Gastroesophageal sphincter (tissue), 4 donors: ENCODE measurements at regions not wholly inside any gene's neighbourhood (a gene's known extent, or its start where the extent isn't known, plus 50 kb on each side); places are given as distances from the start of the nearest gene placed in this dataset.

Experiments
- ATAC-seq: fragments of 150-250 bp; one replicate; pipeline ENCODE4 v1.9.1; 2016; ENCODE audit warnings: mild to moderate bottlenecking, moderate library complexity
- H3K27ac ChIP-seq, 4 donors: fragments of 200-600 bp; sonication (generic) in 3 of 4; 1 replicate in 3 of 4; 2 replicates in 1 of 4; pipeline ENCODE4 v1.5.1; 2016 to 2019
- H3K27me3 ChIP-seq: fragments of 200-600 bp; sonication (generic); one replicate; pipeline ENCODE4 v1.5.1; 2019
- H3K36me3 ChIP-seq, 2 donors: fragments of 200-600 bp; sonication (generic); one replicate each; pipeline ENCODE4 v1.5.1; 2019; ENCODE audit warnings: control low read depth in 1 of 2
- H3K4me1 ChIP-seq, 3 donors: fragments of 200-600 bp; sonication (generic); 1 replicate in 2 of 3; 2 replicates in 1 of 3; pipeline ENCODE4 v1.5.1; 2016 to 2019; ENCODE audit warnings: control low read depth in 2 of 3
- H3K4me3 ChIP-seq, 2 donors: fragments of 200-600 bp; sonication (generic); one replicate each; pipeline ENCODE4 v1.5.1; 2019; ENCODE audit warnings: mild to moderate bottlenecking in 1 of 2, moderate library complexity in 1 of 2
- H3K9me3 ChIP-seq, 3 donors: fragments of 200-600 bp; sonication (generic); one replicate each; pipeline ENCODE4 v1.5.1; 2017 to 2019; ENCODE audit warnings: control low read depth in 2 of 3
- EP300 ChIP-seq: sonication (generic); formaldehyde crosslinking; IDR thresholded peaks from one replicate; pipeline ENCODE4 v1.6.1; 2017; ENCODE audit warnings: antibody characterized with exemption, mild to moderate bottlenecking
- POLR2A ChIP-seq, 2 donors: fragments of 450-650 bp; IDR thresholded peaks; one replicate each; pipeline ENCODE4 v1.6.1; 2017; ENCODE audit warnings: antibody characterized with exemption in 2 of 2, mild to moderate bottlenecking in 2 of 2, moderate library complexity in 1 of 2
- POLR2AphosphoS5 ChIP-seq: sonication (generic); formaldehyde crosslinking; IDR thresholded peaks from one replicate; pipeline ENCODE4 v1.6.1; 2017; ENCODE audit warnings: antibody characterized with exemption
- WGBS, 2 donors: methylation state at CpG; one replicate each; pipeline ENCODE4 v1.1.5; 2018; ENCODE audit warnings: low coverage in 1 of 2; 5-methylcytosine and 5-hydroxymethylcytosine counted together
- TF ChIP-seq, protein P1 (sequence below), 4 experiments: fragments of 200-600 bp in 2 of 4; fragments of 450-650 bp in 2 of 4; sonication (generic) in 1 of 4; IDR thresholded peaks; one replicate each; pipeline ENCODE4 v1.5.1; 2017 to 2019; ENCODE audit warnings: antibody characterized with exemption in 4 of 4, mild to moderate bottlenecking in 2 of 4, moderate library complexity in 2 of 4

DNA sequence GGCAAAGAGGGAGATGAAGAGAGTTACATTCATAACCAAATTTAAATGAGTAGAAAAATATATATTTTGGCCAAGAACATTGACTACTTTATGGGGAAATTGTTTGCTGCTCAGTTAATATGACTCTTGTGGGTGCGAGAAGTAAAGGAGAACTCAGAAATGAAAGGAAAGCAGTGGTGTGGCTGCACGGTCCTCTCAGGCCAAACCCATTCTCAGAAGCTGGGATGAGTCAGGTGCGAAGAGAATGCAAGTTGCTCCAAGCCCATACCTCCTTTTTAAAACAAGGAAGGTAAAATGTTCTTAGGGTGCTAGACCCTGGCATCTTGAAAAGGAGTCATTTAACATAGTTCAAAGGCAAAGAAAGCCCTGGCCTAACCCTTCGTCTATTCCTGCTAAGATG lies 258.6 kb downstream of the RAD51AP2 start:
- no peak overlapping the region for H3K27ac ChIP-seq
- no peaks in the 10 kb centered on the region for H3K9me3 ChIP-seq
- TF ChIP-seq POLR2A (IDR thresholded peaks at IDR 0.05) (no peak), POLR2AphosphoS5 (no peak), EP300 (no peak)
- TF ChIP-seq, protein P1, sequence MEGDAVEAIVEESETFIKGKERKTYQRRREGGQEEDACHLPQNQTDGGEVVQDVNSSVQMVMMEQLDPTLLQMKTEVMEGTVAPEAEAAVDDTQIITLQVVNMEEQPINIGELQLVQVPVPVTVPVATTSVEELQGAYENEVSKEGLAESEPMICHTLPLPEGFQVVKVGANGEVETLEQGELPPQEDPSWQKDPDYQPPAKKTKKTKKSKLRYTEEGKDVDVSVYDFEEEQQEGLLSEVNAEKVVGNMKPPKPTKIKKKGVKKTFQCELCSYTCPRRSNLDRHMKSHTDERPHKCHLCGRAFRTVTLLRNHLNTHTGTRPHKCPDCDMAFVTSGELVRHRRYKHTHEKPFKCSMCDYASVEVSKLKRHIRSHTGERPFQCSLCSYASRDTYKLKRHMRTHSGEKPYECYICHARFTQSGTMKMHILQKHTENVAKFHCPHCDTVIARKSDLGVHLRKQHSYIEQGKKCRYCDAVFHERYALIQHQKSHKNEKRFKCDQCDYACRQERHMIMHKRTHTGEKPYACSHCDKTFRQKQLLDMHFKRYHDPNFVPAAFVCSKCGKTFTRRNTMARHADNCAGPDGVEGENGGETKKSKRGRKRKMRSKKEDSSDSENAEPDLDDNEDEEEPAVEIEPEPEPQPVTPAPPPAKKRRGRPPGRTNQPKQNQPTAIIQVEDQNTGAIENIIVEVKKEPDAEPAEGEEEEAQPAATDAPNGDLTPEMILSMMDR (IDR thresholded peaks at IDR 0.05), result no peak
- WGBS, 2 donors, result 86 to 94% methylated on average over 4 of the region's 4 CpGs
- H3K36me3 ChIP-seq, result no peaks in the 10 kb centered on the region
- no peak overlapping the region for H3K4me3 ChIP-seq
- ATAC-seq, result no peak
- H3K27me3 ChIP-seq, result no peaks in the 10 kb centered on the region
- H3K4me1 ChIP-seq, result no peaks in the 10 kb centered on the region

DNA sequence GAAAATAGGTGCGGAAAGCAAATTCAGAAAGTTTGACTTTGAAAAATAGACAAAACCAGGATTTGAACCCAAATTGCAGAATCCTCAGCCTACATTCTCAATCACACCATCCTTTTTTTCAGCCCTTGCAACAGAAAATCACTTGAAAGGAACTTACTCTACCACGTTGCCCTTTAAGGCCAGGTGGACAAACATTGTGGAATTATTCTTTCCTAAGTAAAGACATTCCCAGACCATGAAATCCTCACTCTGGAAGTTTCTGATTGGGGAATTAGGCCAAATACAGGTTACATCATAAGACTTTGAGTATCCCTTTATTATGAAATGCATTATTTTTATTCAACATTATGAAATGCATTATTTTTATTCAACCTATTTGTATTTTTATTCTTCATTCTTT lies 259.4 kb downstream of the RAD51AP2 start:
- H3K9me3 ChIP-seq, result no peaks in the 10 kb centered on the region
- WGBS, 2 donors, result 17 to 59% methylated on average over 1 to 2 of the region's 2 CpGs
- no peaks in the 10 kb centered on the region for H3K4me1 ChIP-seq
- TF ChIP-seq EP300 (no peak), POLR2A (IDR thresholded peaks at IDR 0.05) (no peak), POLR2AphosphoS5 (no peak)
- TF ChIP-seq, protein P1 (IDR thresholded peaks at IDR 0.05), result no peak
- ATAC-seq, result no peak
- H3K27me3 ChIP-seq, result no peaks in the 10 kb centered on the region
- no peak overlapping the region for H3K4me3 ChIP-seq
- no peak overlapping the region for H3K27ac ChIP-seq
- H3K36me3 ChIP-seq, result no peaks in the 10 kb centered on the region

DNA sequence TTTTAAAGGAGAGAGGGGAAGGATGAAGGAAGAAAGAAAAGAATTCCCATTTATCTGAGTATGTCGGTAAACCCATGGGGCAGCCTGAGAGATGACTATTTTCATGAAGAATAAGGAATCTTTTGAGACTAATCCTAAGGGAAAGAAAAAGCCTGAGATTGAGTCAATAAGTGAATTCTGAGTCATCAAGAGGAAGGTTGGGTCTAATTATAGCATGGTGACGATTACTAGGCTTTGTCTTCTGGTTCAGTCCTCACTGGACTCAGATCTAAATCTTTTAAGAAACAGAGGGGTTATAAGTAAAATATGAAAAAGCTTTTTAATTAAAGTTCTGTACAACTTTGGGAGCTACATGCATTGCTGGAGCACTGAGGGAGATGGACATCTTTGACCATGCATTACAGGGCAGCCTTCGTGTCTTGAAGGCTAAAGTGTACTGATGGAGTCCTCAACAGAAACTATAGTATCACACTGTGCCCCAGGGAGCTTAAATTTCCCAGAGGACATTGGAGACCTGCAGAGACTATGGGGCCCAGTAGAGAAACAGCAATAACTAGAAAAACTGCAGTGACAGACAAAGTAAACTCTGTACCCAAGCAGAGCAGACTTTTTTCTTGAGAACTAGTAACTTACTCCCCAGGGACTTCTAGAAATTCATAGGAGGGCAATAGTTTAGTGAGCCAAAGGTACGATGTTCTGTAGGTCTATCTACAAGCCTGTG lies 260.9 kb downstream of the RAD51AP2 start:
- Histone ChIP-seq H3K36me3 (no peaks in the 10 kb centered on the region), H3K4me1 (no peaks in the 10 kb centered on the region), H3K27me3 (no peaks in the 10 kb centered on the region), H3K9me3 (no peaks in the 10 kb centered on the region), H3K27ac (no peak overlapping the region), H3K4me3 (no peak overlapping the region)
- TF ChIP-seq, protein P1 (IDR thresholded peaks at IDR 0.05), result no peak
- TF ChIP-seq POLR2AphosphoS5 (no peak), EP300 (no peak), POLR2A (IDR thresholded peaks at IDR 0.05) (no peak)
- no peak for ATAC-seq
- WGBS, 2 donors, result 53 to 74% methylated on average over 4 of the region's 4 CpGs

DNA sequence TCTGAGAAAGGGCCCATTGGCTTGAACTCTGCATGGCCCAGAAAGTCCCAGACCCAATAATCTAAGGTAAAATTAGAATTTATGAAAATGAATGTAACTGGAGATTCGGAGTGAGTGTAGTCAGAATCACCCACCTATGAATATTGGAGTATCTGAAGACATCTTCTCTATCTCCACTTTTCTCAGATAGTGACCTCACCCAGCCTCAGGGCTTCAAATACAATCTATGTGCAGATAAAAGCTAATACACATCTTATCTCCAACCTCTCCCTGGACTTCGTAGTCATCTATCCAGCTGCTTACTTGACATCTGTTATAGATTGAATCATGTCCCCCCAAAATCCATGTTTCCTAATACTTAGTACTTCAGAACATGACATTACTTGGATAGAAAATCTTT lies 263.2 kb downstream of the RAD51AP2 start:
- no peak for ATAC-seq
- Histone ChIP-seq H3K36me3 (no peaks in the 10 kb centered on the region), H3K4me3 (no peak overlapping the region), H3K9me3 (no peaks in the 10 kb centered on the region), H3K27me3 (no peaks in the 10 kb centered on the region), H3K27ac (no peak overlapping the region), H3K4me1 (no peaks in the 10 kb centered on the region)
- 76 to 91% methylated on average over 2 of the region's 2 CpGs for WGBS, 2 donors
- TF ChIP-seq EP300 (no peak), POLR2AphosphoS5 (no peak), POLR2A (IDR thresholded peaks at IDR 0.05) (no peak)
- TF ChIP-seq, protein P1 (IDR thresholded peaks at IDR 0.05), result no peak

DNA sequence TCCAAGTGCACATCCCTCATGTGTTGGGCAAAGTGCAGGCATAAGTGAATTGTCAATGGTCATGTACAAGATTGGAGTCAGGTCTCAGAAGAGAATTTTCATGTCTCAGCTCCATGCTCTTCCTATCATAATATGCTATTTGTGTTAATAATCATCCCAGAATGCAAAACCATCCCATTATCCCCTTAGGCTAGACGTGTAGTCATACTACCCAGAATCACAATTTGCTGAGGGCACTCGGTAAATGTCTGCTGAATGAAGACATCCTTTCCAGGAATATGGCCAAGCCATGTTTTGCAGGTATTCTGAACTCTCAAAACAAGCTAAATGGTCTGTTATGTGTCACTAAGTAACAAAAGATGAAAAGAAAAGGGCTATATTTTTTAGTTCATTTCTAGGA lies 263.8 kb downstream of the RAD51AP2 start:
- WGBS, 2 donors, result 39 to 80% methylated on average over 1 to 2 of the region's 2 CpGs
- ATAC-seq, result no peak
- H3K36me3 ChIP-seq, result no peaks in the 10 kb centered on the region
- H3K4me1 ChIP-seq, result no peaks in the 10 kb centered on the region
- H3K27me3 ChIP-seq, result no peaks in the 10 kb centered on the region
- H3K9me3 ChIP-seq, result no peaks in the 10 kb centered on the region
- no peak overlapping the region for H3K4me3 ChIP-seq
- H3K27ac ChIP-seq, result no peak overlapping the region
- TF ChIP-seq POLR2AphosphoS5, result no peak
- TF ChIP-seq POLR2A (IDR thresholded peaks at IDR 0.05), result no peak
- TF ChIP-seq EP300, result no peak
- TF ChIP-seq, protein P1 (IDR thresholded peaks at IDR 0.05), result no peak
